22Rv1 (cell line): ENCODE measurements at regions not wholly inside any gene's neighbourhood (a gene's known extent, or its start where the extent isn't known, plus 50 kb on each side); places are given as distances from the start of the nearest gene placed in this dataset.

Source experiments
- H3K27ac ChIP-seq: fragments of 450-650 bp; 2 replicates; pipeline ENCODE4 v1.5.1; 2017
- ZFX ChIP-seq: fragments of 450-650 bp; IDR thresholded peaks from 2 replicates; pipeline ENCODE4 v1.6.1; 2017; ENCODE audit warnings: antibody characterized with exemption, borderline replicate concordance
- TF ChIP-seq, protein P1 (sequence below): fragments of 450-650 bp; IDR thresholded peaks from 2 replicates; pipeline ENCODE4 v1.5.1; 2017; ENCODE audit warnings: mild to moderate bottlenecking

DNA sequence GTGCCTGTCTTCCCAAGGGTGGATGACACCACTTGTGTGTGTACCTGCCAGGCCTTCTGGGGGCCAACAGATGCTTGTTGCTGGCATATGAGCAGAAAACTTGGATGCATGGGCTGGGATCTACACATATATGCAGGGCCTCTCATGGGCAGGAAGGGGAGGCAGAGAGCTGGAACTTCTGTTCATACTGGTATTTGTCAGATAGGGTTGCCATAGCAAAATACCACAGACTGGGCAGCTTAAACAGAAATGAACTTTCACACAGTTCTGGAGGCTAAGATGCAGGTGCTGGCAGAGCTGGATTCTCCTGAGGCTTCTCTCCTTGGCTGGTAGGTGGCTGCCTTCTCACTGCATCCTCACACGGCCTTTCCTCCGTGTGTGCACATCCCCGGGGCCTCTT lies 121.8 kb downstream of the SUDS3 start:
- no peak overlapping the region for H3K27ac ChIP-seq
- no peak for TF ChIP-seq ZFX
- TF ChIP-seq, protein P1, sequence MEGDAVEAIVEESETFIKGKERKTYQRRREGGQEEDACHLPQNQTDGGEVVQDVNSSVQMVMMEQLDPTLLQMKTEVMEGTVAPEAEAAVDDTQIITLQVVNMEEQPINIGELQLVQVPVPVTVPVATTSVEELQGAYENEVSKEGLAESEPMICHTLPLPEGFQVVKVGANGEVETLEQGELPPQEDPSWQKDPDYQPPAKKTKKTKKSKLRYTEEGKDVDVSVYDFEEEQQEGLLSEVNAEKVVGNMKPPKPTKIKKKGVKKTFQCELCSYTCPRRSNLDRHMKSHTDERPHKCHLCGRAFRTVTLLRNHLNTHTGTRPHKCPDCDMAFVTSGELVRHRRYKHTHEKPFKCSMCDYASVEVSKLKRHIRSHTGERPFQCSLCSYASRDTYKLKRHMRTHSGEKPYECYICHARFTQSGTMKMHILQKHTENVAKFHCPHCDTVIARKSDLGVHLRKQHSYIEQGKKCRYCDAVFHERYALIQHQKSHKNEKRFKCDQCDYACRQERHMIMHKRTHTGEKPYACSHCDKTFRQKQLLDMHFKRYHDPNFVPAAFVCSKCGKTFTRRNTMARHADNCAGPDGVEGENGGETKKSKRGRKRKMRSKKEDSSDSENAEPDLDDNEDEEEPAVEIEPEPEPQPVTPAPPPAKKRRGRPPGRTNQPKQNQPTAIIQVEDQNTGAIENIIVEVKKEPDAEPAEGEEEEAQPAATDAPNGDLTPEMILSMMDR, result no peak

DNA sequence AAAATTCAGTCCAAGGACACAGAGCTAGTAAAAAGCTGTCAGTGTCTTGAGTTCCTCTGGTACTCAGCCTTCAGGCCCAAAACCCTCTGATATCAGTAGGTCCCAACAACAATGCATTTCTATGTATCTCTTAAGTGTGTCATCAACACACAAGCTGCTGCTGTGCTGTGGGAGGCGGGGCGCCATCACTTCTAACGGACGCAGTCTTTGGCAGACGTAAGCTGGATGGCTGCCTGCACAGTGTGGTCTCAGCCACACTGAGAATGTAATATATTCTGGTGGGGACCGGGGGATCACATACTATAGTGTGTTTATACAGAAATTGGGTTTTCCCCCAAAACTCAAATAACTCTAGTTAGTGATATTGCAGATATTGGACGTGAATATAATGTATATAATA lies 123.9 kb downstream of the SUDS3 start:
- TF ChIP-seq ZFX, result no peak
- TF ChIP-seq, protein P1, result no peak
- H3K27ac ChIP-seq, result no peak overlapping the region

DNA sequence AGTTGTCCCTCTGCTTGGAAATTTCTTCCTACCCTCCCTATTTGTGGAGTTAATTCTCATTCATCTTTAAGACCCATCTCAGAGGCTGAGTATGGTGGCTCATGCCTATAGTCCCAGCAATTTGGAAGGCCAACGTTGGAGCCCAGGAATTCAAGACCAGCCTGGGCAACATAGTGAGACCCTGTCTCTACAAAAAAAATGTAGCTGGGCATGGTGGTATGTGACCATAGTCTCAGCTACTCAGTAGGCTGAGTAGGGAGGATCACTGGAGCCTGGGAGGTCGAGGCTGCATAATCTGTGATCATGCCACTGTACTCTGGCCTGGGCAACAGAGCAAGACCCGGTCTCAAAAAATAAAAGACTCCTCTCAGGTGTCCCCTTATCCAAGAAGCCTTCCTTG lies 125.1 kb downstream of the SUDS3 start:
- TF ChIP-seq, protein P1, result no peak
- no peak for TF ChIP-seq ZFX

DNA sequence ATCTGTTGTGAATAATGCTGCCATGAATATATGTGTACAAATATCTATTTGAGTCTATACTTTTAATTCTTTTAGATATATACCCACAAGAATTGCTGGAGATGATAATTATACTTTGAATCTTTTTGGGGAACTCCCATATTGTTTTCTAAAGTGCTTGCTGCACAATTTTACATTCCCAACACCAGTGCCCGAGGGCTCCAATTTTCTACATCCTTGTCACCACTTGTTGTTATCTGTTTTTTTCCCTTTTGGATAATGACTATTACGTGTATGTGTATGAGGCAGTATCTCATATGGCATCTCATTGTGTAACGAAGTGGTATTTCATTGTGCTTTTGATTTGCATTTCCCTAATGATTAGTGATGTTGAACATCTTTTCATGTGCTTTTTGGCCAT lies 127.1 kb downstream of the SUDS3 start:
- H3K27ac ChIP-seq, result no peak overlapping the region
- no peak for TF ChIP-seq ZFX
- TF ChIP-seq, protein P1, result no peak

More for the DNA sequence above, 125.1 kb downstream of the SUDS3 start:
- no peak overlapping the region for H3K27ac ChIP-seq

DNA sequence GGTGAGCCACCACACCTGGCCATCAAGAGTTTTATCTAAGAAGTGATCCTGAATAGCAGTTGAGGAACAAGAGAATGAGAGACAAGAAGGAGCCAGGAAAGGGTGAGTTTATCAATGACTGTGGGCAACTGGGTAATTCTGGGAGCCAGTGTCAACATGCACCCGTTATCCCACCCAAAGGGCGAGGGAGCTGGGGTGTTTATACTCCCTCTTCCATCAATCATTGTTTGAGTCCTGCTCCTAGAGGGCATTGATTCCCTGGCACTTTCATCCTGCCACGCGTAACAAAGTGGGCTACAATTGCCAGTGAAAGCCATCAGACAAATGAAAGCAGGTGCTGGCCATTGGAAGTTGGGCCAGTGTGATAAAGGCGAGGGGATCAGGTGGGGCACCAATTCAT lies 136.3 kb downstream of the SUDS3 start:
- TF ChIP-seq, protein P1, result no peak
- no peak for TF ChIP-seq ZFX
- H3K27ac ChIP-seq, result no peak overlapping the region

DNA sequence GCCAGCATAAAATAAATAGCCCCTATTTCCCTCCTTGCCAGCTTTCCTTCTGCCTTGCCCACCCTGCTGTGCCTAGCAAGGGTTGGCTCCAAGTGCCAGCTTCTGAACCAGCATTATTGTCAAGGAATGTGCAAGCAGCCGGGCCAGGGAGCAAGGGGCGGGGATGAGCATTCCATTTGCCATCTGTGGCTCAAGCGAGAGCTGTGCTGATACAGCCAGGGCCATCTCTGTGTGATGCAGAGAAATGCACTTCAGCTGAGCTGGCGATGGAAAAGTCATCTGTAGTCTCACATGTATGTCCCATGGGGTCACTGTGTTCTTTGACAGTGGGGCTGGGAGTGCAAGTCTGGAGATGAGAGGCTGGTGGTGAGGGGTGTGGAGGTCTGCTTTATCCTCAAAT lies 137.3 kb downstream of the SUDS3 start:
- TF ChIP-seq ZFX, result no peak
- H3K27ac ChIP-seq, result no peak overlapping the region

DNA sequence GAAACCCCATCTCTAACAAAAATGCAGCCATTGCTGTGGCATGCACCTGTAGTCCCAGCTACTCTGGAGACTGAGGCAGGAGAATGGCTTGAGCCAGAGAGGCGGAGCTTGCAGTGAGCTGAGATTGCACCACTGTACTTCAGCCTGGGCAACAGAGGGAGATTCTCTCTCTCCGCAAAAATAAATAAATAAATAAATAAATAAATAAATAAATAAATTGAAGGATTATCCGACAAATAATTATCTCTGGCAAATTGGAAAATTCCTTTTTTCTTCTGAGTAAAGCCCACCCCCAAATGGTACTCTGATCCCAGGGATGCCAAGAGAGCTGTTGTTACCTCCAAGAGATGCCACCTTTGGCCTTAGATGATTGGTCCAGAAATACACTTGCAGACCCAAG lies 137.9 kb downstream of the SUDS3 start:
- TF ChIP-seq, protein P1, result no peak
- TF ChIP-seq ZFX, result no peak
- no peak overlapping the region for H3K27ac ChIP-seq

DNA sequence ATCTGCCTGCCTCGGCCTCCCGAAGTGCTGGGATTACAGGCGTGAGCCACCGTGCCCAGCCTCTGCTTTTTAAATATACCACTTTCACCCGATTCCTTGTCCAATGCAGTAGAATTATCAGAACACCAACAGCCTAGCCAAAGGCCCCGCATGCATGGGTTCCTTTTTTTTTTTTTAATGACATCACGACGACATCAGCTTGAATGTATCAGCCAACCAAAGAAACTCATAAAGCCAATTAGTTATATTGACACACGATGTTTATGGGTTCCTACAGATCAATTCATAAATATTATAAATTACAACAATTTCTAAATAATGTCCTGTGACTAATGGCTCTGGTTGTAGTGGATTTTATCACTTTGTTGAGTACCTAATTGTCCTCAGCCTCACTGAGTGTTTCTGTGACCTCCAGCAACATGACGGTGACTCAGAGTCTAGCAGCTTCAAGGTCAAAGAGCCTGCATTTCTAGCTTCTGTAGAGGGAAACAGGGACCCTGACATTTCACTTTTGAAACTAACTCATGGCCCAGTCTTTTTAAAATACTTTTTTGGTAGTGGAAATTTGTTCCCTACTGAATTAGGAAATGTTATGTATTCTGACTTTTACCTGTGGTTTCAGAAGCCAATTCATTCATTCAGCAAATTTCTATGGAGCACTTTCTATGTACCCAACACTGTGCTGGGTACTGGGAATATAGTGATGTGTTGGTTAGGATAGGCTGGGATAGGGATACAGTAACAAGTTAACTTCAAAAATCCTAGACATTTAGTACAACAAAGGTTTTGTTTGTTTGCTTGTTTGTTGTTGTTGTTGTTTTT lies 144.1 kb downstream of the SUDS3 start:
- H3K27ac ChIP-seq, result no peak overlapping the region
- TF ChIP-seq, protein P1, result no peak
- TF ChIP-seq ZFX, result no peak
